CD4-positive, CD25-positive, alpha-beta regulatory T cell (primary cell): ENCODE measurements at regions not wholly inside any gene's neighbourhood (a gene's known extent, or its start where the extent isn't known, plus 50 kb on each side); places are given as distances from the start of the nearest gene placed in this dataset.

ENCODE experiments used
- ATAC-seq, 2 donors: fragments of 150-1000 bp; cut with Tn5 transposase; one replicate each; pipeline ENCODE4 v1.10.0; 2021; ENCODE audit warnings: low read depth in 2 of 2, moderate number of reproducible peaks in 2 of 2, moderate library complexity in 1 of 2
- DNase-seq, 3 donors: peaks; one replicate each; pipeline versions ENCODE4 v3.0.0 to v3.0.0-alpha.2; 2012 to 2022; ENCODE audit warnings: mixed read lengths in 1 of 3
- H3K27ac ChIP-seq: one replicate; pipeline ENCODE4 v1.7.0; 2013; ENCODE audit warnings: mild to moderate bottlenecking, low read length; ENCODE audit not compliant: insufficient read depth, poor library complexity, severe bottlenecking
- H3K27me3 ChIP-seq: one replicate; pipeline ENCODE4 v1.7.0; 2013; ENCODE audit warnings: low read length; ENCODE audit not compliant: control insufficient read depth, insufficient read depth
- H3K36me3 ChIP-seq: one replicate; pipeline ENCODE4 v1.7.0; 2013; ENCODE audit warnings: mild to moderate bottlenecking, low read length, moderate library complexity; ENCODE audit not compliant: control insufficient read depth, insufficient read depth
- H3K4me1 ChIP-seq: 2 replicates; pipeline ENCODE4 v1.7.0; 2013; ENCODE audit warnings: mild to moderate bottlenecking, low read length; ENCODE audit not compliant: insufficient read depth, control insufficient read depth, poor library complexity, severe bottlenecking
- H3K4me3 ChIP-seq: one replicate; pipeline ENCODE4 v1.7.0; 2013; ENCODE audit warnings: low read depth, mild to moderate bottlenecking, low read length, moderate library complexity
- H3K9me3 ChIP-seq, 2 experiments: 1 replicate in 1 of 2; 2 replicates in 1 of 2; pipeline ENCODE4 v1.7.0; 2013; ENCODE audit warnings: low read length in 2 of 2, mild to moderate bottlenecking in 1 of 2, moderate library complexity in 1 of 2; ENCODE audit not compliant: control insufficient read depth in 2 of 2
- H3K27ac Mint-ChIP-seq, 3 donors: one replicate each; pipeline ENCODE4 v1.8.0; 2020 to 2022; ENCODE audit warnings: mild to moderate bottlenecking in 3 of 3, mixed read lengths in 3 of 3, moderate library complexity in 2 of 3
- H3K27me3 Mint-ChIP-seq: one replicate; pipeline ENCODE4 v1.8.0; 2022; ENCODE audit warnings: mild to moderate bottlenecking, mixed read lengths
- H3K36me3 Mint-ChIP-seq: one replicate; pipeline ENCODE4 v1.8.0; 2020; ENCODE audit warnings: mixed read lengths
- H3K4me1 Mint-ChIP-seq, 4 donors: one replicate each; pipeline ENCODE4 v1.8.0; 2020 to 2022; ENCODE audit warnings: mixed read lengths in 4 of 4, mild to moderate bottlenecking in 1 of 4
- H3K4me3 Mint-ChIP-seq, 4 donors: one replicate each; pipeline ENCODE4 v1.8.0; 2020 to 2022; ENCODE audit warnings: mild to moderate bottlenecking in 4 of 4, mixed read lengths in 4 of 4, moderate library complexity in 3 of 4
- H3K9me3 Mint-ChIP-seq, 7 donors: one replicate each; pipeline ENCODE4 v1.8.0; 2020 to 2022; ENCODE audit warnings: mixed read lengths in 7 of 7, mild to moderate bottlenecking in 3 of 7, moderate library complexity in 2 of 7

- H3K9me3 Mint-ChIP-seq: peaks cover 0 to 2% (median 0%) of the 10 kb centered on the region in 7 donors
- no peaks in the 10 kb centered on the region for H3K9me3 ChIP-seq
- no peak overlapping the region for H3K4me3 ChIP-seq
- ATAC-seq: no peak
- no peak for DNase-seq
- no peak overlapping the region for H3K27ac ChIP-seq
- no peaks in the 10 kb centered on the region for H3K36me3 Mint-ChIP-seq
- no peaks in the 10 kb centered on the region for H3K27me3 Mint-ChIP-seq
- H3K36me3 ChIP-seq: no peaks in the 10 kb centered on the region
- no peaks in the 10 kb centered on the region for H3K4me1 ChIP-seq
- no peaks in the 10 kb centered on the region for H3K27me3 ChIP-seq
- no peaks in the 10 kb centered on the region for H3K4me1 Mint-ChIP-seq
- H3K27ac Mint-ChIP-seq: no peak overlapping the region
- no peak overlapping the region for H3K4me3 Mint-ChIP-seq
Measured at GRCh38 chr16:49056546-49056945, 225.1 kb downstream of the CBLN1 start.

GRCh38 chr16:49055824-49056545 lies 225.7 kb downstream of the CBLN1 start:
- Mint-ChIP-seq H3K27ac (no peak overlapping the region), H3K4me3 (no peak overlapping the region), H3K36me3 (no peaks in the 10 kb centered on the region), H3K9me3 (peaks cover 0 to 2% (median 0%) of the 10 kb centered on the region in 7 donors), H3K4me1 (no peaks in the 10 kb centered on the region), H3K27me3 (no peaks in the 10 kb centered on the region)
- H3K27me3 ChIP-seq: no peaks in the 10 kb centered on the region
- H3K9me3 ChIP-seq: no peaks in the 10 kb centered on the region
- DNase-seq (no peak), ATAC-seq (no peak)
- H3K27ac ChIP-seq: no peak overlapping the region
- H3K4me1 ChIP-seq: no peaks in the 10 kb centered on the region
- no peaks in the 10 kb centered on the region for H3K36me3 ChIP-seq
- H3K4me3 ChIP-seq: no peak overlapping the region

- H3K27ac Mint-ChIP-seq: no peak overlapping the region
Measured at GRCh38 chr16:49055291-49055690, 226.3 kb downstream of the CBLN1 start.

GRCh38 chr16:49054606-49055005 lies 227.0 kb downstream of the CBLN1 start:
- Mint-ChIP-seq H3K9me3 (peaks cover 0 to under 1% (median 0%) of the 10 kb centered on the region in 7 donors), H3K36me3 (no peaks in the 10 kb centered on the region), H3K27me3 (no peaks in the 10 kb centered on the region), H3K27ac (no peak overlapping the region), H3K4me1 (no peaks in the 10 kb centered on the region), H3K4me3 (no peak overlapping the region)
- no peaks in the 10 kb centered on the region for H3K4me1 ChIP-seq
- no peak overlapping the region for H3K27ac ChIP-seq
- no peak overlapping the region for H3K4me3 ChIP-seq
- no peak for DNase-seq
- H3K9me3 ChIP-seq: no peaks in the 10 kb centered on the region
- H3K27me3 ChIP-seq: no peaks in the 10 kb centered on the region
- no peaks in the 10 kb centered on the region for H3K36me3 ChIP-seq
- ATAC-seq: no peak

More at GRCh38 chr16:49055291-49055690, 226.3 kb downstream of the CBLN1 start:
- ATAC-seq (no peak), DNase-seq (no peak)
- no peaks in the 10 kb centered on the region for H3K27me3 ChIP-seq
- no peaks in the 10 kb centered on the region for H3K36me3 ChIP-seq
- Mint-ChIP-seq H3K27me3 (no peaks in the 10 kb centered on the region), H3K4me1 (no peaks in the 10 kb centered on the region), H3K9me3 (peaks cover 0 to 2% (median 0%) of the 10 kb centered on the region in 7 donors), H3K4me3 (no peak overlapping the region), H3K36me3 (no peaks in the 10 kb centered on the region)
- no peak overlapping the region for H3K27ac ChIP-seq
- H3K4me3 ChIP-seq: no peak overlapping the region
- H3K9me3 ChIP-seq: no peaks in the 10 kb centered on the region
- no peaks in the 10 kb centered on the region for H3K4me1 ChIP-seq

GRCh38 chr16:49052846-49053245 lies 228.8 kb downstream of the CBLN1 start:
- Mint-ChIP-seq H3K27ac (no peak overlapping the region), H3K36me3 (no peaks in the 10 kb centered on the region), H3K4me1 (no peaks in the 10 kb centered on the region), H3K9me3 (no peaks in the 10 kb centered on the region), H3K27me3 (no peaks in the 10 kb centered on the region), H3K4me3 (no peak overlapping the region)
- Histone ChIP-seq H3K4me3 (no peak overlapping the region), H3K36me3 (no peaks in the 10 kb centered on the region), H3K27me3 (no peaks in the 10 kb centered on the region), H3K27ac (no peak overlapping the region), H3K9me3 (no peaks in the 10 kb centered on the region), H3K4me1 (no peaks in the 10 kb centered on the region)
- DNase-seq (no peak), ATAC-seq (no peak)

- Histone ChIP-seq H3K27ac (no peak overlapping the region), H3K4me1 (no peaks in the 10 kb centered on the region), H3K9me3 (no peaks in the 10 kb centered on the region), H3K36me3 (no peaks in the 10 kb centered on the region), H3K27me3 (no peaks in the 10 kb centered on the region), H3K4me3 (no peak overlapping the region)
- H3K27ac Mint-ChIP-seq: no peak overlapping the region
- peaks cover 0 to 3% (median 0%) of the 10 kb centered on the region in 7 donors for H3K9me3 Mint-ChIP-seq
- H3K36me3 Mint-ChIP-seq: no peaks in the 10 kb centered on the region
- no peak overlapping the region for H3K4me3 Mint-ChIP-seq
- DNase-seq (no peak), ATAC-seq (no peak)
- H3K27me3 Mint-ChIP-seq: no peaks in the 10 kb centered on the region
- no peaks in the 10 kb centered on the region for H3K4me1 Mint-ChIP-seq
Measured at GRCh38 chr16:49051576-49051975, 230.1 kb downstream of the CBLN1 start.

GRCh38 chr16:49050607-49051006 lies 231.0 kb downstream of the CBLN1 start:
- Mint-ChIP-seq H3K9me3 (peaks cover 0 to 3% (median 0%) of the 10 kb centered on the region in 7 donors), H3K36me3 (no peaks in the 10 kb centered on the region), H3K27ac (no peak overlapping the region), H3K4me1 (no peaks in the 10 kb centered on the region), H3K27me3 (no peaks in the 10 kb centered on the region), H3K4me3 (no peak overlapping the region)
- Histone ChIP-seq H3K36me3 (no peaks in the 10 kb centered on the region), H3K27ac (no peak overlapping the region), H3K4me3 (no peak overlapping the region), H3K27me3 (no peaks in the 10 kb centered on the region), H3K9me3 (no peaks in the 10 kb centered on the region), H3K4me1 (no peaks in the 10 kb centered on the region)
- ATAC-seq (no peak), DNase-seq (no peak)

GRCh38 chr16:49049644-49050043 lies 232.0 kb downstream of the CBLN1 start:
- no peak overlapping the region for H3K27ac ChIP-seq
- H3K9me3 ChIP-seq: no peaks in the 10 kb centered on the region
- H3K36me3 ChIP-seq: no peaks in the 10 kb centered on the region
- Mint-ChIP-seq H3K4me1 (no peaks in the 10 kb centered on the region), H3K27me3 (no peaks in the 10 kb centered on the region), H3K27ac (no peak overlapping the region), H3K4me3 (no peak overlapping the region), H3K9me3 (peaks cover 0 to 3% (median 0%) of the 10 kb centered on the region in 7 donors), H3K36me3 (no peaks in the 10 kb centered on the region)
- H3K27me3 ChIP-seq: no peaks in the 10 kb centered on the region
- H3K4me3 ChIP-seq: no peak overlapping the region
- DNase-seq (no peak), ATAC-seq (no peak)
- H3K4me1 ChIP-seq: no peaks in the 10 kb centered on the region
